Neutrophil (primary cell): ENCODE measurements at regions not wholly inside any gene's neighbourhood (a gene's known extent, or its start where the extent isn't known, plus 50 kb on each side); places are given as distances from the start of the nearest gene placed in this dataset.

ENCODE experiments used
- H3K27ac ChIP-seq: fragments of 200-600 bp; sonication (generic); 2 replicates; pipeline ENCODE4 v1.5.1; 2016; ENCODE audit warnings: mild to moderate bottlenecking, moderate library complexity
- H3K27me3 ChIP-seq: fragments of 200-600 bp; sonication (generic); 2 replicates; pipeline ENCODE4 v1.6.0; 2016; ENCODE audit warnings: mild to moderate bottlenecking
- H3K36me3 ChIP-seq: fragments of 200-600 bp; sonication (generic); 2 replicates; pipeline ENCODE4 v1.5.1; 2017
- H3K4me1 ChIP-seq, 2 experiments: fragments of 200-600 bp in 1 of 2; sonication (generic) in 1 of 2; 1 replicate in 1 of 2; 2 replicates in 1 of 2; pipeline versions ENCODE4 v1.5.1 to v1.6.1; 2013 to 2016; ENCODE audit warnings: low read depth in 1 of 2, low read length in 1 of 2, mild to moderate bottlenecking in 1 of 2, moderate library complexity in 1 of 2; ENCODE audit not compliant: control insufficient read depth in 1 of 2, insufficient read depth in 1 of 2
- H3K4me3 ChIP-seq, 2 experiments: fragments of 200-600 bp in 1 of 2; sonication (generic) in 1 of 2; 1 replicate in 1 of 2; 2 replicates in 1 of 2; pipeline ENCODE4 v1.5.1; 2013 to 2016; ENCODE audit warnings: low read depth in 1 of 2, low read length in 1 of 2, mild to moderate bottlenecking in 1 of 2, moderate library complexity in 1 of 2
- H3K9me3 ChIP-seq: fragments of 200-600 bp; sonication (generic); 2 replicates; pipeline ENCODE4 v1.5.1; 2016
- TF ChIP-seq, protein P1 (sequence below): fragments of 200-600 bp; sonication (generic); IDR thresholded peaks from 2 replicates; pipeline ENCODE4 v1.5.1; 2016; ENCODE audit warnings: antibody characterized with exemption

DNA sequence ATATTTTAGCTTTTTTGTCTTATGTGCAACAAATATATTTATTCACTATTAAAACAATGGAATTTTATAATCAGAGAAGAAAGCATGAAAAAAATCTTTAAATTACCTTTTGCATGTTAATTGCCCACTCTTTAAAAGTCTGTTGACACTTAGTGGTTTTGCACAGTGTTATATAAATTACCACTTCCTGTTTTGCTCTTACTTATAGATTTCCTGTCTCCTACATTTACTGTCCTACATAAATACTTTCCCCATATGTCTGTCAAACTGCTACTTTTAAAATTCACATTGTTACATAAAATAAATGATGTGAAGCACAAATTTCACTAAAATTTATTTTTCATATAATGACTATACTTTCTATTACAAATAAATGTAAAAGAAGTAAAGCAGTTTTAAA, 161.1 kb upstream of the NDST4 start:
- no peaks in the 10 kb centered on the region for H3K36me3 ChIP-seq
- H3K4me1 ChIP-seq = peaks cover 5 to 30% of the 10 kb centered on the region in 2 experiments
- H3K4me3 ChIP-seq = no peak overlapping the region
- no peak overlapping the region for H3K27ac ChIP-seq
- no peaks in the 10 kb centered on the region for H3K9me3 ChIP-seq
- no peaks in the 10 kb centered on the region for H3K27me3 ChIP-seq
- TF ChIP-seq, protein P1, sequence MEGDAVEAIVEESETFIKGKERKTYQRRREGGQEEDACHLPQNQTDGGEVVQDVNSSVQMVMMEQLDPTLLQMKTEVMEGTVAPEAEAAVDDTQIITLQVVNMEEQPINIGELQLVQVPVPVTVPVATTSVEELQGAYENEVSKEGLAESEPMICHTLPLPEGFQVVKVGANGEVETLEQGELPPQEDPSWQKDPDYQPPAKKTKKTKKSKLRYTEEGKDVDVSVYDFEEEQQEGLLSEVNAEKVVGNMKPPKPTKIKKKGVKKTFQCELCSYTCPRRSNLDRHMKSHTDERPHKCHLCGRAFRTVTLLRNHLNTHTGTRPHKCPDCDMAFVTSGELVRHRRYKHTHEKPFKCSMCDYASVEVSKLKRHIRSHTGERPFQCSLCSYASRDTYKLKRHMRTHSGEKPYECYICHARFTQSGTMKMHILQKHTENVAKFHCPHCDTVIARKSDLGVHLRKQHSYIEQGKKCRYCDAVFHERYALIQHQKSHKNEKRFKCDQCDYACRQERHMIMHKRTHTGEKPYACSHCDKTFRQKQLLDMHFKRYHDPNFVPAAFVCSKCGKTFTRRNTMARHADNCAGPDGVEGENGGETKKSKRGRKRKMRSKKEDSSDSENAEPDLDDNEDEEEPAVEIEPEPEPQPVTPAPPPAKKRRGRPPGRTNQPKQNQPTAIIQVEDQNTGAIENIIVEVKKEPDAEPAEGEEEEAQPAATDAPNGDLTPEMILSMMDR = no peak

DNA sequence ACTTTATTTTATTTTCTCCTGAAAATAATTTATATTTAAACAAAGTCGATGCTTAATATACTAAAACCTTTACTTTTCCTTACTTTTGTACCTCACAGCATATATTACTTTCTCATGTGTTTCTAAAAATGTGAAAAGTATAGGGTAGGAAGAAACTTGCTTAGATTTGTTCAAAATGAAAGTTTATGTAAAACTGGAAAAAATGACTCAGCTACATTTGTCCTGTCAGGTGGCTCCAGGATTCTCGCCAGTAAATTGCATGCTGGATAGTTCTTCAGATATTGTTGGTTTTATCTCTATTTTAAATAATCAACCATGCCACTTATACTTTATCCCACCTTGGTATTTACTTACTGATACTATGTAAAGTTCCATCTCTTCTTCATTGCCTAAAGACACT, 159.2 kb upstream of the NDST4 start:
- peaks cover 5 to 26% of the 10 kb centered on the region in 2 experiments for H3K4me1 ChIP-seq
- no peaks in the 10 kb centered on the region for H3K36me3 ChIP-seq
- TF ChIP-seq, protein P1 = no peak
- no peak overlapping the region for H3K4me3 ChIP-seq
- no peak overlapping the region for H3K27ac ChIP-seq
- no peaks in the 10 kb centered on the region for H3K9me3 ChIP-seq
- no peaks in the 10 kb centered on the region for H3K27me3 ChIP-seq

DNA sequence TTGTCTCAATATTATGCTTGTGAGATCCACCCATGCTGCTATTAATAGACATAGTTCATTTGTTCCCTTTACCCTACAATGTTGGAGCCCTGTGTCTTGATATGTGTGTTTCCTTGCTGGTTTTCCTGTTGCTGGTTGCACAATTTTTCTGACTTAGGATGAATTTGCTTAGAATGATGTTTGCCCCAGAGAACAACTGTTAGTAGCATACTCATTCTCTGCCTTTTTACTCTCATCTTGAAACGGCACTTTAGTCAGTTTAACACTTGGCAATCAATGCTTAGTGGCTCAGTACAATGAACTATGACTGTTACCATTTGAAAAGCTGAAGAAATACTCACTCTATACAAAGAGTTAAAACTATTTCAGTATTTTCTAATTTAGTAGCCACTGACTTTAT, 158.8 kb upstream of the NDST4 start:
- Histone ChIP-seq H3K27ac (no peak overlapping the region), H3K36me3 (no peaks in the 10 kb centered on the region), H3K4me3 (no peak overlapping the region), H3K4me1 (peaks cover 5 to 26% of the 10 kb centered on the region in 2 experiments), H3K27me3 (no peaks in the 10 kb centered on the region), H3K9me3 (no peaks in the 10 kb centered on the region)
- TF ChIP-seq, protein P1 = no peak

DNA sequence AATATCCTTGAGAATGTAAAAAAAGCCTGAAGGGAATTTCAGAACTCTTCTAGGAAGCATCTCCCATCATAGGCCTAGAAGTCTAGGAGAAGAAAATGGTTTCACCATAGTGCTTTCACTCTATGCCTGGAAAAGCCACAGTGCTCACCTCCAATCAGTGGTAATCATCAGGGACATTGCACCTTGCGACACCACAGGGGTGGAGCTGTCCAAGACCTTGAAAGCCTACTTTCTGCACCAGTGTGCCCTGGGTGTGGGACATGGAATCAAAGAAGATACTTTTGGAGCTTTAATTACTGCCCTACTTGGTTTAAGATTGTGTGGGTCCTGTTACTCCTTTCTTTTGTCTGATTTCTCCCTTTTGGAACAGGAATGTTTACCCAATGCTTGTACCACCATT, 146.8 kb upstream of the NDST4 start:
- Histone ChIP-seq H3K36me3 (no peaks in the 10 kb centered on the region), H3K4me1 (no peaks in the 10 kb centered on the region), H3K4me3 (no peak overlapping the region), H3K9me3 (no peaks in the 10 kb centered on the region), H3K27me3 (no peaks in the 10 kb centered on the region), H3K27ac (no peak overlapping the region)
- TF ChIP-seq, protein P1 = no peak

DNA sequence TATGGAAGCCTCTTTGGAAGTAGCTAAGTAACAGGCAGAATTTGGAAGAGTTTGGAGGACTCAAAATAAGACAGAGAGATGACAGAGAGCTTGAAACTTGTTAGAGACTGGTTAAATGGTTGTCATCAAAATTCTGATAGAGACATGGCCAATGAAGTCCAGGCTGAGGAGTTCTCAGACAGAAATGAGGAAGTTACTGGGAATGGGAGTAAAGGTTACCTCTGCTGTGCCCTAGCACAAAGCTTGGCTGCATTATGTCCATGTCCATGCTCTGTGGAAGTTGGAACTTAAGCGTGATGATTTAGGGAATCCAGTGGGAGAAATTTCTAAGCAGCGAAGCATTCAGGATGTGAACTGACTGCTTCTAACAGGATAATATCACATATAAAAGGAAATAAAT, 146.2 kb upstream of the NDST4 start:
- H3K4me3 ChIP-seq = no peak overlapping the region
- no peaks in the 10 kb centered on the region for H3K9me3 ChIP-seq
- H3K27me3 ChIP-seq = no peaks in the 10 kb centered on the region
- no peaks in the 10 kb centered on the region for H3K4me1 ChIP-seq
- TF ChIP-seq, protein P1 = no peak
- no peaks in the 10 kb centered on the region for H3K36me3 ChIP-seq
- H3K27ac ChIP-seq = no peak overlapping the region

DNA sequence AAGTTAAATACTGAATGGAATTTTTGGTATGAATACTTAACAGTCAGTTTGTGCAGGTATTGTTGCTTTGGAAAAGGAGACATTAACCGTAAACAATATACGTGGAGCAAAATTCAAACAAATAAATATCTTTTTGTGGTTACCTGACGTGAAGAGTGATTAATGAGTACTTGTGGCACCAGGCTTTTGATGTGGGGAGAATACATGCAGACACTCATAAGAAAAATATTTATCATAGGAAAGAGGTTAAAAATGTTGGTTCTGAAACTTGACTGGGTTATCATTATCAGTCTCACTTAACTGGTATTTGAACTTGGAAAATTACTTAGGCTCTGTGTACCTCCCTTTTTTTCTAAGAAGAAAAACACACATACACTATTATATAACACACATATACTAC, 136.4 kb upstream of the NDST4 start:
- TF ChIP-seq, protein P1 = no peak
- Histone ChIP-seq H3K4me1 (no peaks in the 10 kb centered on the region), H3K27ac (no peak overlapping the region), H3K9me3 (no peaks in the 10 kb centered on the region), H3K4me3 (no peak overlapping the region), H3K36me3 (no peaks in the 10 kb centered on the region), H3K27me3 (no peaks in the 10 kb centered on the region)
